Neural progenitor cell (in vitro differentiated cells): ENCODE measurements at regions not wholly inside any gene's neighbourhood (a gene's known extent, or its start where the extent isn't known, plus 50 kb on each side); places are given as distances from the start of the nearest gene placed in this dataset.

Experiments used
- DNase-seq: peaks from one replicate; pipeline ENCODE4 v3.0.0-alpha.2; 2016; ENCODE audit warnings: low spot score
- H2AFZ ChIP-seq: fragments of 200-600 bp; sonication (generic); replicated peaks from 2 replicates; pipeline ENCODE4 v1.6.1; 2016; ENCODE audit warnings: antibody characterized with exemption
- H3F3A ChIP-seq: fragments of 200-600 bp; sonication (generic); 2 replicates; pipeline ENCODE4 v1.6.1; 2016; ENCODE audit warnings: antibody characterized with exemption, low read depth
- H3K27ac ChIP-seq: fragments of 200-600 bp; sonication (generic); 2 replicates; pipeline ENCODE4 v1.5.1; 2016; ENCODE audit warnings: mild to moderate bottlenecking
- H3K27me3 ChIP-seq: fragments of 200-600 bp; sonication (generic); 2 replicates; pipeline ENCODE4 v1.6.1; 2016; ENCODE audit warnings: mild to moderate bottlenecking, moderate library complexity
- H3K36me3 ChIP-seq: fragments of 200-600 bp; sonication (generic); 2 replicates; pipeline ENCODE4 v1.5.1; 2016
- H3K4me1 ChIP-seq: fragments of 200-600 bp; sonication (generic); 2 replicates; pipeline ENCODE4 v1.6.1; 2016; ENCODE audit warnings: mixed run types
- H3K4me2 ChIP-seq: fragments of 200-600 bp; sonication (generic); 2 replicates; pipeline ENCODE4 v1.6.1; 2016
- H3K4me3 ChIP-seq: fragments of 200-600 bp; sonication (generic); 2 replicates; pipeline ENCODE4 v1.5.1; 2016
- H3K79me2 ChIP-seq: fragments of 200-600 bp; sonication (generic); 2 replicates; pipeline ENCODE4 v1.6.1; 2016; ENCODE audit warnings: low read depth
- H3K9ac ChIP-seq: fragments of 200-600 bp; sonication (generic); 2 replicates; pipeline ENCODE4 v1.6.1; 2016
- H3K9me3 ChIP-seq: fragments of 200-600 bp; sonication (generic); 2 replicates; pipeline ENCODE4 v1.5.1; 2016; ENCODE audit warnings: low read depth
- H4K20me1 ChIP-seq: fragments of 200-600 bp; sonication (generic); 2 replicates; pipeline ENCODE4 v1.6.1; 2016; ENCODE audit warnings: low read depth
- H3K27ac Mint-ChIP-seq: 3 replicates; pipeline ENCODE4 v1.8.0; 2021; ENCODE audit warnings: mixed read lengths
- H3K27me3 Mint-ChIP-seq: 2 replicates; pipeline ENCODE4 v1.8.0; 2022; ENCODE audit warnings: low read depth, mild to moderate bottlenecking, inconsistent platforms, moderate library complexity, mixed read lengths; ENCODE audit not compliant: insufficient read depth
- H3K36me3 Mint-ChIP-seq: 3 replicates; pipeline ENCODE4 v1.8.0; 2021; ENCODE audit warnings: mixed read lengths
- H3K4me1 Mint-ChIP-seq: 3 replicates; pipeline ENCODE4 v1.8.0; 2021; ENCODE audit warnings: mixed read lengths
- H3K4me3 Mint-ChIP-seq: 3 replicates; pipeline ENCODE4 v1.8.0; 2021; ENCODE audit warnings: mild to moderate bottlenecking, moderate library complexity, mixed read lengths
- H3K9me3 Mint-ChIP-seq: 3 replicates; pipeline ENCODE4 v1.8.0; 2020; ENCODE audit warnings: mixed read lengths
- CTCF ChIP-seq: fragments of 200-600 bp; sonication (generic); IDR thresholded peaks from 2 replicates; pipeline ENCODE4 v1.5.1; 2017; ENCODE audit warnings: antibody characterized with exemption, mild to moderate bottlenecking
- EZH2 ChIP-seq: fragments of 200-600 bp; sonication (generic); IDR thresholded peaks from 2 replicates; pipeline ENCODE4 v1.6.1; 2017; ENCODE audit warnings: antibody characterized with exemption, mild to moderate bottlenecking, moderate library complexity
- EZH2phosphoT487 ChIP-seq: fragments of 200-600 bp; sonication (generic); IDR thresholded peaks from 2 replicates; pipeline ENCODE4 v1.6.1; 2017; ENCODE audit warnings: antibody characterized with exemption

DNA sequence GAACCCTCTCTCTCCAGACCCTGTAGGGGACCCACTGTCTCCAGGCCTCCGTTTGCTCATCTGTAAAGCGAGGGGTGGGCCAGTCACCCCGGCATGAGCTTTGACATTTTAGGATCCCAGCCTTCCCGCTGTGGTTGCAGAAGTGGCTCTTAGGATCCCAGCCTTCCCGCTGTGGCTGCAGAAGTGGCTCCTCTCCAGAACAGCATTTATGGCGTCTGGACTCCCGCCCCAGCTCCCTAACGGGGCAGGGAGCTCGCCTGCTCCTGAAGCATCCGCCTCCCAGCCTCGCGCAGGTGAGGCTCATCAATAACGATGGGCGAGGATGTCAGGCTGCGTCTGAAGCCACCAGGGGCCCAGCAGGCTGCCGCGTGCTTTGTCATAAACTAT is 222.3 kb upstream of the TNRC6C start:
- peaks cover 57% of the 10 kb centered on the region for H3K4me1 ChIP-seq
- H3K27me3 Mint-ChIP-seq: peaks cover 15% of the 10 kb centered on the region
- peaks cover 13% of the 10 kb centered on the region for H3K9me3 ChIP-seq
- peak overlapping the region; percentile 53 for H3K27ac Mint-ChIP-seq
- no peak overlapping the region for H3K9ac ChIP-seq
- peak; percentile 38 for DNase-seq
- H3K4me3 Mint-ChIP-seq: no peak overlapping the region
- H3K36me3 ChIP-seq: peaks cover 7% of the 10 kb centered on the region
- H3K9me3 Mint-ChIP-seq: peaks cover 36% of the 10 kb centered on the region
- peaks cover 55% of the 10 kb centered on the region for H3K4me1 Mint-ChIP-seq
- H3K36me3 Mint-ChIP-seq: peaks cover 4% of the 10 kb centered on the region
- no peak overlapping the region for H3K4me3 ChIP-seq
- H3K4me2 ChIP-seq: peak overlapping the region; percentile 45
- H3K27ac ChIP-seq: no peak overlapping the region
- peaks cover 56% of the 10 kb centered on the region for H3F3A ChIP-seq
- no peak overlapping the region for H2AFZ ChIP-seq
- TF ChIP-seq CTCF (no peak), EZH2 (no peak), EZH2phosphoT487 (no peak)
- H4K20me1 ChIP-seq: no peaks in the 10 kb centered on the region
- no peaks in the 10 kb centered on the region for H3K79me2 ChIP-seq
- peaks cover 6% of the 10 kb centered on the region for H3K27me3 ChIP-seq

- Mint-ChIP-seq H3K36me3 (peaks cover 4% of the 10 kb centered on the region), H3K4me3 (peak overlapping the region; percentile 50), H3K9me3 (peaks cover 35% of the 10 kb centered on the region), H3K27me3 (peaks cover 20% of the 10 kb centered on the region), H3K4me1 (peaks cover 55% of the 10 kb centered on the region), H3K27ac (peak overlapping the region; percentile 53)
- peak overlapping the region; percentile 45 for H3K4me2 ChIP-seq
- H3K79me2 ChIP-seq: no peaks in the 10 kb centered on the region
- no peak overlapping the region for H3K9ac ChIP-seq
- H3K27me3 ChIP-seq: peaks cover 6% of the 10 kb centered on the region
- peaks cover 56% of the 10 kb centered on the region for H3F3A ChIP-seq
- H2AFZ ChIP-seq: no peak overlapping the region
- no peak for TF ChIP-seq EZH2phosphoT487
- TF ChIP-seq CTCF: no peak
- TF ChIP-seq EZH2: no peak
- peaks cover 13% of the 10 kb centered on the region for H3K9me3 ChIP-seq
- peaks cover 4% of the 10 kb centered on the region for H3K36me3 ChIP-seq
- peaks cover 62% of the 10 kb centered on the region for H3K4me1 ChIP-seq
- DNase-seq: no peak
- H4K20me1 ChIP-seq: no peaks in the 10 kb centered on the region
- H3K27ac ChIP-seq: no peak overlapping the region
- no peak overlapping the region for H3K4me3 ChIP-seq
These were observed 221.8 kb upstream of the TNRC6C start for GRCh38 chr17:77736721-77737120.

- peaks cover 25% of the 10 kb centered on the region for H3K27me3 Mint-ChIP-seq
These were observed 220.8 kb upstream of the TNRC6C start for GRCh38 chr17:77737442-77738265.

More at GRCh38 chr17:77737442-77738265, 220.8 kb upstream of the TNRC6C start:
- Mint-ChIP-seq H3K4me1 (peaks cover 60% of the 10 kb centered on the region), H3K27ac (peak overlapping the region; percentile 96), H3K4me3 (peak overlapping the region; percentile 64), H3K36me3 (peaks cover 3% of the 10 kb centered on the region), H3K9me3 (peaks cover 27% of the 10 kb centered on the region)
- H3K4me1 ChIP-seq: peaks cover 69% of the 10 kb centered on the region
- peaks cover 5% of the 10 kb centered on the region for H3K9me3 ChIP-seq
- H3K36me3 ChIP-seq: peaks cover 1% of the 10 kb centered on the region
- TF ChIP-seq EZH2phosphoT487 (no peak), CTCF (no peak), EZH2 (no peak)
- H4K20me1 ChIP-seq: no peaks in the 10 kb centered on the region
- no peak overlapping the region for H3K4me3 ChIP-seq
- H3K27me3 ChIP-seq: peaks cover 6% of the 10 kb centered on the region
- DNase-seq: peak; percentile 72
- H3K79me2 ChIP-seq: no peaks in the 10 kb centered on the region
- H3K27ac ChIP-seq: no peak overlapping the region
- no peak overlapping the region for H2AFZ ChIP-seq
- H3K9ac ChIP-seq: no peak overlapping the region
- H3F3A ChIP-seq: peaks cover 56% of the 10 kb centered on the region
- H3K4me2 ChIP-seq: peak overlapping the region; percentile 54
